Gastroesophageal sphincter (tissue), 4 donors: ENCODE measurements at regions not wholly inside any gene's neighbourhood (a gene's known extent, or its start where the extent isn't known, plus 50 kb on each side); places are given as distances from the start of the nearest gene placed in this dataset.
A peak's percentile ranks its signal among the peaks of the same experiment; 100 is the strongest.

ENCODE experiments used
- ATAC-seq: fragments of 150-250 bp; one replicate; pipeline ENCODE4 v1.9.1; 2016; ENCODE audit warnings: mild to moderate bottlenecking, moderate library complexity
- H3K27ac ChIP-seq, 4 donors: fragments of 200-600 bp; sonication (generic) in 3 of 4; 1 replicate in 3 of 4; 2 replicates in 1 of 4; pipeline ENCODE4 v1.5.1; 2016 to 2019
- H3K27me3 ChIP-seq: fragments of 200-600 bp; sonication (generic); one replicate; pipeline ENCODE4 v1.5.1; 2019
- H3K36me3 ChIP-seq, 2 donors: fragments of 200-600 bp; sonication (generic); one replicate each; pipeline ENCODE4 v1.5.1; 2019; ENCODE audit warnings: control low read depth in 1 of 2
- H3K4me1 ChIP-seq, 3 donors: fragments of 200-600 bp; sonication (generic); 1 replicate in 2 of 3; 2 replicates in 1 of 3; pipeline ENCODE4 v1.5.1; 2016 to 2019; ENCODE audit warnings: control low read depth in 2 of 3
- H3K4me3 ChIP-seq, 2 donors: fragments of 200-600 bp; sonication (generic); one replicate each; pipeline ENCODE4 v1.5.1; 2019; ENCODE audit warnings: mild to moderate bottlenecking in 1 of 2, moderate library complexity in 1 of 2
- H3K9me3 ChIP-seq, 3 donors: fragments of 200-600 bp; sonication (generic); one replicate each; pipeline ENCODE4 v1.5.1; 2017 to 2019; ENCODE audit warnings: control low read depth in 2 of 3
- EP300 ChIP-seq: sonication (generic); formaldehyde crosslinking; IDR thresholded peaks from one replicate; pipeline ENCODE4 v1.6.1; 2017; ENCODE audit warnings: antibody characterized with exemption, mild to moderate bottlenecking
- POLR2A ChIP-seq, 2 donors: fragments of 450-650 bp; IDR thresholded peaks; one replicate each; pipeline ENCODE4 v1.6.1; 2017; ENCODE audit warnings: antibody characterized with exemption in 2 of 2, mild to moderate bottlenecking in 2 of 2, moderate library complexity in 1 of 2
- POLR2AphosphoS5 ChIP-seq: sonication (generic); formaldehyde crosslinking; IDR thresholded peaks from one replicate; pipeline ENCODE4 v1.6.1; 2017; ENCODE audit warnings: antibody characterized with exemption
- WGBS, 2 donors: methylation state at CpG; one replicate each; pipeline ENCODE4 v1.1.5; 2018; ENCODE audit warnings: low coverage in 1 of 2; 5-methylcytosine and 5-hydroxymethylcytosine counted together
- TF ChIP-seq, protein P1 (sequence below), 4 experiments: fragments of 200-600 bp in 2 of 4; fragments of 450-650 bp in 2 of 4; sonication (generic) in 1 of 4; IDR thresholded peaks; one replicate each; pipeline ENCODE4 v1.5.1; 2017 to 2019; ENCODE audit warnings: antibody characterized with exemption in 4 of 4, mild to moderate bottlenecking in 2 of 4, moderate library complexity in 2 of 4

- WGBS, 2 donors, result 79 to 83% methylated on average over 2 of the region's 2 CpGs
These were observed 743.8 kb downstream of the TAF11L14 start for GRCh38 chr5:18378066-18378465.

DNA sequence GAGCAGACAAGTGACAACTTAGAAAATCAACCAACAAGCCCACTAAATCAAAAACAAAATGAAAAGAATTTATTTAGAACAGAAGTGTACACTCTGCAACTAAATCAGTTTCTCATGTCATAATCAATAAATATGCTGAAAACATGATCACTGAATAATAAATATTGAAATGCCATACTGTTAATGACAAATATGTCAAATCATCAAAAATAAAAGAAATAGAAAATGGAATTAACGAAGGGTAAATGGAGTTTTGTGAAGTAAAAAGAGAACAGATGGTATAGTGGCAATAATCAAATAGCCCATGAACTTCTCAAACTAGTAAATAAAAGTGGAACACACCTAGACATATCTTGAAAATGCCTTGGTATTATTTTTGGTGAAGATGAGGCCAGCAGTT is 744.9 kb downstream of the TAF11L14 start:
- 29 to 38% methylated on average over 1 of the region's 1 CpG for WGBS, 2 donors
- Histone ChIP-seq H3K27ac (no peak overlapping the region), H3K4me3 (no peak overlapping the region), H3K27me3 (no peaks in the 10 kb centered on the region), H3K9me3 (no peaks in the 10 kb centered on the region), H3K4me1 (no peaks in the 10 kb centered on the region), H3K36me3 (no peaks in the 10 kb centered on the region)
- ATAC-seq, result no peak
- no peak for TF ChIP-seq EP300

More at GRCh38 chr5:18378066-18378465, 743.8 kb downstream of the TAF11L14 start:
- no peak for ATAC-seq
- Histone ChIP-seq H3K36me3 (no peaks in the 10 kb centered on the region), H3K4me3 (no peak overlapping the region), H3K27ac (no peak overlapping the region), H3K9me3 (no peaks in the 10 kb centered on the region), H3K4me1 (no peaks in the 10 kb centered on the region), H3K27me3 (no peaks in the 10 kb centered on the region)
- TF ChIP-seq POLR2A (IDR thresholded peaks at IDR 0.05), result no peak
- TF ChIP-seq, protein P1, sequence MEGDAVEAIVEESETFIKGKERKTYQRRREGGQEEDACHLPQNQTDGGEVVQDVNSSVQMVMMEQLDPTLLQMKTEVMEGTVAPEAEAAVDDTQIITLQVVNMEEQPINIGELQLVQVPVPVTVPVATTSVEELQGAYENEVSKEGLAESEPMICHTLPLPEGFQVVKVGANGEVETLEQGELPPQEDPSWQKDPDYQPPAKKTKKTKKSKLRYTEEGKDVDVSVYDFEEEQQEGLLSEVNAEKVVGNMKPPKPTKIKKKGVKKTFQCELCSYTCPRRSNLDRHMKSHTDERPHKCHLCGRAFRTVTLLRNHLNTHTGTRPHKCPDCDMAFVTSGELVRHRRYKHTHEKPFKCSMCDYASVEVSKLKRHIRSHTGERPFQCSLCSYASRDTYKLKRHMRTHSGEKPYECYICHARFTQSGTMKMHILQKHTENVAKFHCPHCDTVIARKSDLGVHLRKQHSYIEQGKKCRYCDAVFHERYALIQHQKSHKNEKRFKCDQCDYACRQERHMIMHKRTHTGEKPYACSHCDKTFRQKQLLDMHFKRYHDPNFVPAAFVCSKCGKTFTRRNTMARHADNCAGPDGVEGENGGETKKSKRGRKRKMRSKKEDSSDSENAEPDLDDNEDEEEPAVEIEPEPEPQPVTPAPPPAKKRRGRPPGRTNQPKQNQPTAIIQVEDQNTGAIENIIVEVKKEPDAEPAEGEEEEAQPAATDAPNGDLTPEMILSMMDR (IDR thresholded peaks at IDR 0.05), result no peak
- TF ChIP-seq EP300, result no peak

- Histone ChIP-seq H3K27me3 (no peaks in the 10 kb centered on the region), H3K4me1 (no peaks in the 10 kb centered on the region), H3K36me3 (no peaks in the 10 kb centered on the region), H3K4me3 (no peak overlapping the region), H3K27ac (no peak overlapping the region), H3K9me3 (no peaks in the 10 kb centered on the region)
- 50 to 56% methylated on average over 1 to 2 of the region's 2 CpGs for WGBS, 2 donors
- no peak for ATAC-seq
- TF ChIP-seq EP300 (no peak), POLR2A (IDR thresholded peaks at IDR 0.05) (no peak), POLR2AphosphoS5 (no peak)
- TF ChIP-seq, protein P1 (IDR thresholded peaks at IDR 0.05), result no peak
These were observed 746.6 kb downstream of the TAF11L14 start for GRCh38 chr5:18380729-18381362.

DNA sequence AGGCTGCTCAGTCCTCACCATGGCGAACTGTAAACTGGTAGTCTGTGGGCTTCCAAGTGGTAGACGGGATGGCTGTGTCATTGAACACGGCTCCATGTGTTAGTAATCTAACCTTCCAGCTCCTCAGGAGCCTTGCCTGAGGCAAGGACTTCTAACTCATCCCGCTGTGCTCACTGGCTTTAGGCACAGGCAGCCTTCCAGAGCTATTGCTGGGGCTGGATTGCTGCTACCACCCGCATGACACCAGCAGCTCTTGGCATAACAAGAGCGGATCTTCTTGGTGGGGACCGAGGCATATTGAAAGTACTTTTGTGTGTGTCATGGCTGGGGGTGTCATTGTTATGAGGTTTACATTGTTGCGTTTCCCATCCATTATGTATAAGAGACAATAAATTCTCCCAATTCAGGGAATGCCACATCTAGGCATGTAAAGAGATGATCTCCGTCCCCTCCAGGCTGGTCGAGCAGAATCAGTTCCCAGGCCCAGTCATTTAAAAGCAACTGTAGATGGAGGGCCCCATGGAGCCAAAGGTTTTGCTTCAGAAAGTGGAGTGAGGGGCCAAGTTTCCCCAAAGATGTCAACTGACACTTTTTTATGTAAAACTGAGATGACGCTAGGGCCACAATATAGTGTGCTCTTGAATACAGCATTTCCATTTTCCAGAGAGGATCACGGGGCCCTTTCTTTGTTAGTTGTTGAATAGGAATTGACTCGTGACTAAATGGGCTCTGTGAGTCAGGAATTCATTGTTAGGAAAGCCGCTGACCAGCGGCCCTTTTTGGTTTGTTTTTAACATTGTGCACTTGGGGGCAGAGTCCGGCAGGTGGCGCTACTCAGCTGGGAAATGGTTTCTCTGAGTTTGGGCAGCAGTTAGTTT is 759.5 kb downstream of the TAF11L14 start:
- no peak for ATAC-seq
- H3K27me3 ChIP-seq, result no peaks in the 10 kb centered on the region
- H3K27ac ChIP-seq, result no peak overlapping the region
- H3K36me3 ChIP-seq, result no peaks in the 10 kb centered on the region
- TF ChIP-seq POLR2A (IDR thresholded peaks at IDR 0.05) (no peak), POLR2AphosphoS5 (no peak), EP300 (no peak)
- TF ChIP-seq, protein P1 (IDR thresholded peaks at IDR 0.05), result peak in 2 of 4 experiments; percentile 8 to 57
- H3K4me3 ChIP-seq, result no peak overlapping the region
- no peaks in the 10 kb centered on the region for H3K9me3 ChIP-seq
- H3K4me1 ChIP-seq, result no peaks in the 10 kb centered on the region
- 15 to 42% methylated on average over 5 to 13 of the region's 17 CpGs for WGBS, 2 donors

DNA sequence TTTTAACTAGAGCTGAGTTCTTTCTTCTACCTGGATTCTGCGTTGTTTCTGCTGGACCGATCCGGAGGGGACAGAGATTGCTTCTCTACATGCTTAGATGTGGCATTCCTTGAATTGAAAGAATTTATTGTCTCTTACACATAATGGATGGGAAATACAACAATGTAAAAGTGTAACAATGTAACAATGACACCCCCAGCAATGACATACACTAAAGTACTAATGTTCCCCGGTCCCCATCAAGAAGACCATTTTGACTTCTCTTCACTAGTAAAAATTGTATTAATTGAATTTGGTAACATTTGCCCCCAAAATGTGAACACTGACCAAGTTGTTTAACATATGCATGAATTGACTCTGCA is 760.2 kb downstream of the TAF11L14 start:
- ATAC-seq, result no peak
- Histone ChIP-seq H3K4me3 (no peak overlapping the region), H3K4me1 (no peaks in the 10 kb centered on the region), H3K9me3 (no peaks in the 10 kb centered on the region), H3K36me3 (no peaks in the 10 kb centered on the region), H3K27ac (no peak overlapping the region), H3K27me3 (no peaks in the 10 kb centered on the region)
- no peak for TF ChIP-seq EP300
- TF ChIP-seq, protein P1 (IDR thresholded peaks at IDR 0.05), result no peak
- TF ChIP-seq POLR2A (IDR thresholded peaks at IDR 0.05), result no peak
- no peak for TF ChIP-seq POLR2AphosphoS5
- 24 to 67% methylated on average over 1 to 4 of the region's 4 CpGs for WGBS, 2 donors
